ENCODE measurements at regions not wholly inside any gene's neighbourhood (a gene's known extent, or its start where the extent isn't known, plus 50 kb on each side); places are given as distances from the start of the nearest gene placed in this dataset.

GRCh38 chr2:71859211-71859847 lies 288.3 kb downstream of the CYP26B1 start:
- no peak for TF ChIP-seq GATA1 (IDR thresholded peaks at IDR 0.05; ENCODE audit: low read depth, low read length)
- TF ChIP-seq POLR2A (IDR thresholded peaks at IDR 0.05; ENCODE audit: low read length): no peak
- no peak for DNase-seq

GRCh38 chr2:71858071-71858470 lies 289.6 kb downstream of the CYP26B1 start:
- DNase-seq: no peak
- TF ChIP-seq GATA1 (IDR thresholded peaks at IDR 0.05; ENCODE audit: low read depth, low read length) (no peak), POLR2A (IDR thresholded peaks at IDR 0.05; ENCODE audit: low read length) (no peak)

DNA sequence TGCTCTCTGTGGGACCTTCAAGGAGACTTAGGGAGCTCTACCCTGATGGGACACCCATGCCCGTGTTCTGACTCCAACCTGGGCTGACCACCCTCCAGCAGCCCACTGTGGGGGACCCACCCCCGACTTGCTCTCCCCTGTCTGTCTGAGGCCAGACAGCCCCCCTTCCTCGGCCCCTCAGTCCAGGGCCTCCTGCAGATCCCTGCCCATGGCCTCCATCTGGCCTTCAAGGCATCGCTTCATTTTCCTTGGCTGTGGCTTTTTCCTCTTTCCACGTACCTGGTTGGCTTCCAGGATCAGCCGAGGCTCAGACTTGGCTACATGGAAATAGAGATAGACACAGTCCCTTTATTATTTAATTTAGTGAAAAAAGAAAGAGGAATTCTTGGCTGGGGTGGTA lies 290.0 kb downstream of the CYP26B1 start:
- no peak for DNase-seq
- TF ChIP-seq POLR2A (IDR thresholded peaks at IDR 0.05; ENCODE audit: low read length): no peak
- no peak for TF ChIP-seq GATA1 (IDR thresholded peaks at IDR 0.05; ENCODE audit: low read depth, low read length)

DNA sequence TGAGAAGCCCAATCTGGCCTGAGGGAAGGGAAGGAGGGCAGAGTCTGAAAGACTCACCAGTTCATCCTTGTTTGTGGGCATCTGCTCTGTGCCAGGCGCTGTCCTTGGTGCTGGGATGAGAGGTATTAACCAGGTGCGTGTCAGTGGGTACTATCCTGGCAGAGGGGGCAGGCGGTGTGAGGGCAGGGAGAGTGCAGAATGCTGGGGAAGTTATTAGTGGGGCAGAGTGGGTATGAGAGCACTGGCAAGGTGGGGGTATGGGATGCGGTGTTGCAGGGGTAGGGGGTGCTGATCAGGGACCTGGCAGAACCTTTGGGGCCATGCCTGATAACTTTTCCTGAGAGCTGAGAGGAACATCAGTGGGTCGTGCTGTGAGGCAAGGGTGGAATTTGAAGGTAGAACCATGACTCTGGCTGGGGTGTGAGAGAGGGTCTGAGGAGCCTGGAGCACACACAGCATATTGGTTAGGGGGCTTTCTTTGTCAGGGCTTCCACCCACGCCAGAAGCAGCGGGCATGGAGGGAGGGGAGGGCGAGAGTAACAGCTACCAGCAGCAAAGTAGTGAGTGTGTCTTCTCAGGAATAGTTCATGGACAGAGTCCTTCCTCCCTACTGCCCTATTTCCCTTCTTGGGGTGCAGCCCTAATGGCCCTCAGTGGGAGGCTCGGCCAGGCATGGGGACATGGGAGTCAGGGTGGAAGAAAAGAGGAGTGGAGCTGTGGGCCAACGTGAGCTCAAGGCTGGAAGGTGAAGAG lies 290.7 kb downstream of the CYP26B1 start:
- TF ChIP-seq POLR2A (IDR thresholded peaks at IDR 0.05; ENCODE audit: low read length) (no peak), GATA1 (IDR thresholded peaks at IDR 0.05; ENCODE audit: low read depth, low read length) (no peak)
- no peak for DNase-seq

- DNase-seq: no peak
- TF ChIP-seq POLR2A (IDR thresholded peaks at IDR 0.05; ENCODE audit: low read length) (no peak), GATA1 (IDR thresholded peaks at IDR 0.05; ENCODE audit: low read depth, low read length) (no peak)
Observed at GRCh38 chr2:71853858-71854257, 293.8 kb downstream of the CYP26B1 start.

DNA sequence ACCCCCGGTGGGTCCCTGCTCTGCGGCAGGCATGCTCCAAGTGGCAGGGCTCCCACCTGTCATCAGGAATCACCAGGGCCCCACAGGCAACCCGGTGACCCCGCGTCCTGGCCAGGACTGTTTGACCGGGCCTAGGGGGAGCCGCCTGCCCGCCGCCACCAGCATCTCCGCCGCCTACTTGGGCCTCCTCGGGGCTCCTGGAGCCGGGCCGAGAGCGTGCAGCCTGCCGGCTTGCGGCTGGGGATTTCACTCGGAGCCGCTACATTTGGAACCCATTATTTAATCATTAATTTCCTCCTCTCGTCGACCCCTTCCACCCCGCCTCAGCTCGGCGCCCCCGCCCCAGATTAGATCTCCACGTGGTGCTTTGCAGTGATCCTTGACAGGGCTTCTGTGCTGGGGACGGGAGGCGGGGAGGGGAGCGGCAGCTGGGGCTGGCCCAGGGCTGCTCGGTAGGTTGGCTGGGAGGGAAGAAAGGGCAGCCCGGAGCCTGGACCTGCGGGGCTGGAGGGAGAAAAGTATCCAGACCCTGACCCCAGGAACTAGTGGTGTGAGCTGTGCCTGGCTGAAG lies 295.4 kb downstream of the CYP26B1 start:
- TF ChIP-seq POLR2A (IDR thresholded peaks at IDR 0.05; ENCODE audit: low read length) (no peak), GATA1 (IDR thresholded peaks at IDR 0.05; ENCODE audit: low read depth, low read length) (no peak)
- DNase-seq: no peak

DNA sequence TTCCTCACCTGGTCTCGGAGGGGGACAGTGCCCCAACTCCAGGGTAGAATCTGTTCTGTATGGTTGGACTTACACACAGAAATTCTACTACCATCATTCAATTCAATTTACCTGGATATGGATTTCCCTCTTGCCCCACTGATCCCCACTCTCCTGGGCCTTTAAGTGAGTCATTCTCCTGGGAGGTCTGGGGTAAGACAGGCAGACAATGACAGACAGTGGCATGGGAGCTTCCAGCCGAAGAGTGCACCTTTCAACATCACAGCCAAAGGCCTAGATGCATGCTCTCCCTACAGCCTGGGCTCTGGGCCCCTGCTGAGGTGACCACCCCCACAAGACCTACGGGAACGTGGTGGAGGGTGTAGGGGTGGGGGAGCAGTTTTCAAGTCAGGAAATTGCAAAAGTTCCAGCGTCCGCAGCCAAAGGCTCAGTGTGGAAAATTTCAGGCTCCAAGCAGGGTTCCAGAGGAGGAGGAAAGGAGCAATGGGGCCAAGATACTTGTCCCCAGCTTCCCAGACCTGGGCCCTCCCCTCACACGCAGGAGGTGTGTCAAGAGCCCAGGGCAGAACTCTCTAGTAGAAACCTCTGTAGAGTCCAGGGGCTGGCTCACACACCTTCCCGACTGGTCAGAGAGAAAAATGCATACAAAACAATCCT lies 296.4 kb downstream of the CYP26B1 start:
- TF ChIP-seq POLR2A (IDR thresholded peaks at IDR 0.05; ENCODE audit: low read length) (no peak), GATA1 (IDR thresholded peaks at IDR 0.05; ENCODE audit: low read depth, low read length) (no peak)
- DNase-seq: no peak

DNA sequence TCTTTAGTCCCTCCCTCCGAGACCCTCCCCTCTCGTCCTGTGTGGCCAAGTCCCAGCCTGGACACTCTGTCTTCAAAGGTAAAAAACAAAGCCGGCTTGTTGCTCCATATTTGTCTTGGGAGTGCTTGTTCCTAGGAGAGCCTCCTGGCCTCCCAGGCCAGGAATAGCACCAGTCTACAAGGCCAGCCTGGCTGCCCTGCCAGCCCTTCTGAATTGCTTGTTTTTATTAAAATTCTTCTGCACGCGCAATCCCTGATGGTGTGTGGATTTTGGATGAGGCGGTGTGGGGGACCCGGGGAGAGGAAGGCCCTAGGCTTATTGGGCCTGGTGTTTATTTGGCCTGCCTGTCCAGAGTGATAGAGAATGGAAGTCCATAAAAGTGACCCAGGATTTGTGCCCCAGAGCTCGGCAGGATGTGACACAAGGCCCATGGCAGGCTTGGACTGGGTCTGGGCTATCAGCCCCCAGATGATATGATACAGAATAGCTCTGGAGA lies 297.3 kb downstream of the CYP26B1 start:
- TF ChIP-seq POLR2A (IDR thresholded peaks at IDR 0.05; ENCODE audit: low read length) (no peak), GATA1 (IDR thresholded peaks at IDR 0.05; ENCODE audit: low read depth, low read length) (no peak)
- DNase-seq: no peak

- TF ChIP-seq GATA1 (IDR thresholded peaks at IDR 0.05; ENCODE audit: low read depth, low read length) (no peak), POLR2A (IDR thresholded peaks at IDR 0.05; ENCODE audit: low read length) (no peak)
- DNase-seq: no peak
Observed at GRCh38 chr2:71849607-71850305, 297.9 kb downstream of the CYP26B1 start.

DNA sequence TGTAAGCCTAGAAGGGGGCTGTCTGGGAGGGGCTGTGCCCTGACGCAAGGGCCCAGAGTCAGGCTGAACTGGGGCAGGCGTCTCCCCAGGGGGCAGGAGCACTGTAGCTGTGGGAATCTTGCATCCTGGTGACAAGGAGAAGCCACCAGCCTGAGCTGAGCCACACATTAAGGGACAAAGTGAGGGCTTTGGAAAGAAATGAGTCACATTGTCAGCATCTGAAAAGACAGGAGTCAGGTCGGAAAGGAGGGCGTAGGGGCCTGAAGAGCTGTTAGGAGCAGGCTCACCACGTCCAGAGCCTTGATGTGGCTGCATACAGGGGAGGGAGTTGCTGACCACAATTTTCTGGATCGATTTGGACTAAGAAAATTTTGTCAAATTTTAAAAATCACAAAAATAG lies 298.6 kb downstream of the CYP26B1 start:
- no peak for DNase-seq
- no peak for TF ChIP-seq POLR2A (IDR thresholded peaks at IDR 0.05; ENCODE audit: low read length)
- TF ChIP-seq GATA1 (IDR thresholded peaks at IDR 0.05; ENCODE audit: low read depth, low read length): no peak

GRCh38 chr2:71846669-71847291 lies 300.9 kb downstream of the CYP26B1 start:
- TF ChIP-seq GATA1 (IDR thresholded peaks at IDR 0.05; ENCODE audit: low read depth, low read length) (no peak), POLR2A (IDR thresholded peaks at IDR 0.05; ENCODE audit: low read length) (no peak)
- DNase-seq: no peak

DNA sequence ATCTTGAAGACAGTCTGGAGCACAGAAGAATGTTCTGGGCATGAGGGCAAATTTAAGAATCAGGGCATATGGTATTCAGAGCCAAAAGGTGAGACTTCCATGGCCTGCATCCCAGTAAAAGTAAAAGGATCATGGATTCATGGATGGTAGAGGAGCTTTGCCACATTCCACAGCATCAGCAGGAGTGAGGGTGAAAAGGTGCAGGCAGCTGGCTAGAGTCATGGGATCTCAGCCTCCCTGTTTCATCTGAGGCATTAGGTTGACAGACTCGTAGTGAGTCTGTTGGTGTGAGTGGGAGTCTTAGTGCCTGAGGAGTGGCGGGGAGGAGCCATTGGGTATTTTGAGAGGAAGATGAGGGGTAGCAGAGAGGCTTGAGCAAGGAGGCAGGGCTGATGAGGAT lies 301.6 kb downstream of the CYP26B1 start:
- no peak for TF ChIP-seq POLR2A (IDR thresholded peaks at IDR 0.05; ENCODE audit: low read length)
- no peak for TF ChIP-seq GATA1 (IDR thresholded peaks at IDR 0.05; ENCODE audit: low read depth, low read length)

GRCh38 chr2:71844967-71845366 lies 302.7 kb downstream of the CYP26B1 start:
- no peak for TF ChIP-seq POLR2A (IDR thresholded peaks at IDR 0.05; ENCODE audit: low read length)
- no peak for TF ChIP-seq GATA1 (IDR thresholded peaks at IDR 0.05; ENCODE audit: low read depth, low read length)
- no peak for DNase-seq

More for the DNA sequence above, 301.6 kb downstream of the CYP26B1 start:
- DNase-seq: no peak
